ENCODE measurements at regions not wholly inside any gene's neighbourhood (a gene's known extent, or its start where the extent isn't known, plus 50 kb on each side); places are given as distances from the start of the nearest gene placed in this dataset.

GRCh38 chr1:104699433-104699832 lies 949.7 kb downstream of the AMY1C start:
- TF ChIP-seq CTCF (IDR thresholded peaks at IDR 0.05) (no peak), REST (IDR thresholded peaks at IDR 0.05; ENCODE audit: insufficient read depth in 1 of 2, low read depth in 2 of 2, low read length in 1 of 2) (no peak), POLR2AphosphoS5 (IDR thresholded peaks at IDR 0.05; ENCODE audit: low read depth, low read length) (no peak), SIN3A (IDR thresholded peaks at IDR 0.05; ENCODE audit: borderline replicate concordance, insufficient read depth, low read depth, low read length) (no peak), TCF7L2 (IDR thresholded peaks at IDR 0.05; ENCODE audit: low read depth, low read length) (no peak)

Data from Panc1 (cell line).